ENCODE measurements at regions not wholly inside any gene's neighbourhood (a gene's known extent, or its start where the extent isn't known, plus 50 kb on each side); places are given as distances from the start of the nearest gene placed in this dataset.

DNA sequence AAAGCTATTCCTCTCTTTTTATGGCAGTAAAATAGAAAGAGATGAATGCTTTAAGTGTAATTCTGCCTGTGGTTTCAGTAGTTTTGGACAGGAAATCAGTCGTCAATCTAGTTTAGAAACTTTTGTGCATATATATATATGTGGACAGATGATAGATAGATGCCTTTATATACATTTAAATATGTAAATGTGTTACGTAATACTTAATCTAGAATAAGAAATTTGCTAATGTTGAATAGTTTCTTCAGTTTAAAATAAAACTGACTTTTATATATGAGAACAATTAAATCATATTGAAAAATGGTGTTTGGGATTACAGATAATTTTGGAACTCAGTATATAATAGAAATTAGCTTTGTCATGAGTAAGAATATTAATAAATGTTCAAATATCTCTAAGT, 1165.7 kb upstream of the NCAM2 start:
- DNase-seq (ENCODE audit: low read depth in 2 of 2), result no peak

DNA sequence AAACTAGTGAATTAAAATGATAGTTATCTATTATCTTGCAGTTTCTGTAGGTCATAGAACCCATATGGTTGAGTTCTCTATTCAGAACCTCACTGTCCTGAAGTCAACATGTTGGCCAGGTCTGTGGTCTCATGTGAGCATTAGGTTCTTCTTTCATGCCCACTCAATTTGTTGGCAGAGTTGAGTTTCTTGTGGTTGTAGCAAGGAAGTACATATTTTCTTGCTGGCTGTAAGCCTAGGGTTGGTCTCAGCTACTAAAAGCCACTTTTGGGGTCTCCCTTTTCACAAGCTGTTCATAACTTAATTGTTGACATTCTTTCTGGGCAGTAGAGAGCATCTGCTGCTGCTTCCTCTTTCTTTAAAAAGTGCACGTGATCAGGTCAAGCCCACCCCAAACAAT, 1165.1 kb upstream of the NCAM2 start:
- no peak for DNase-seq (ENCODE audit: low read depth in 2 of 2)

- DNase-seq (ENCODE audit: low read depth in 2 of 2), result no peak
Measured at GRCh38 chr21:19842601-19843000, 1155.6 kb upstream of the NCAM2 start.

DNA sequence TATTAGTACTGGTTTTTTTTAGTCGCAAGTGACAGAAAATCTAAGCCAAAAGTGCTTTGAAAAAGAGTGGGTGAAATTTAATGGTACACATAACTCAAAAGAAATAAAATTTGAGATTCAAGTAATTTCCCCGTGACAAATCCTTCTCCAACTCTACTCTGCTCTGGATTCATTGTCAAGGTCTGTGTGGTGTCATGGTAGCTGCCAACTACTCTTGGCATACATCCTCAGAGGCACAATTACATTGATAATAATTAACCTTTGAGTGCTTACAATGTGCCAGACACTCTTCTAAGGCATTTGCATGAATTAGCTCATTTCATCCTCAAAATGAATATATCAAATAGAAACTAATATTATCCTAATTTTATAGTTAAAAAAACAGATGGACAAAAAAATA, 1153.9 kb upstream of the NCAM2 start:
- no peak for DNase-seq (ENCODE audit: low read depth in 2 of 2)

GRCh38 chr21:19850157-19850556, 1148.1 kb upstream of the NCAM2 start:
- no peak for DNase-seq (ENCODE audit: low read depth in 2 of 2)

- DNase-seq (ENCODE audit: low read depth in 2 of 2), result no peak
Measured at GRCh38 chr21:19853061-19853460, 1145.1 kb upstream of the NCAM2 start.

GRCh38 chr21:19853709-19854575, 1144.3 kb upstream of the NCAM2 start:
- no peak for DNase-seq (ENCODE audit: low read depth in 2 of 2)

GRCh38 chr21:19855522-19855921, 1142.7 kb upstream of the NCAM2 start:
- DNase-seq (ENCODE audit: low read depth in 2 of 2), result no peak

DNA sequence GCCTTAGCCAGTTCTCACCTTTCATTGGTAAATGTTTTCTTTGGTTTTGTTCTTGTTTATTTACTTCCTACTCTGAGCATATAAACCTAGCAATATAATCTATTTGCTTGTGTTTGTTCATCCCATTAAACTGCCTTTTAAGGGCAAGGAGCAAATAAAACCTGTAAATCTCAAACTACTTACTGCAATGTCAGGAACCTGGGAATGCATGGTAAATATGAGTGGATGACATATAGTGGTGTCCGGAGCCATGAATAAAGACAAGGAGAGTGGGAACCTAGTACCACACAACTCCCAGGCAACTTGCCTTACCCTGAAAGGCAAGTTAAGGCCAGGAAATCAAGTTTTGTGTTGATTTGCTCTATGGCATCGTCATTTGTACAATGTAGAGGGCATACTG, 1133.7 kb upstream of the NCAM2 start:
- no peak for DNase-seq (ENCODE audit: low read depth in 2 of 2)

DNA sequence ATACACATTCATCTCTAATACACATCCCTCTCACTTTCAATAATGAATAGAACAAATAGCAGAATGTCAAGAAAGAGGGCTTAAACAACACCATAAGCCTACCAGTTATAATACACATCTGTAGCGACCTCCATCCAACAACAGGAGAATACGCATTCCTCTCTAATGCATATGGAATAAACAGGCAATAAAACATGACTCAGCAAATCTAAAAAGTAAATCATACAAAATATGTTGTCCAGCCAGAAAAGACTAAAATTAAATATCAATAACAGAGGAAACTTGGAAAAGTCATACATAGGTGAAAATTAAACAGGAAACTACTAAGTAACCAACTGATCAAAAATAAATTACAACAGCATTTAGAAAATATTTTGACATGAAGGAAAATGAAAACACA, 1127.5 kb upstream of the NCAM2 start:
- no peak for DNase-seq (ENCODE audit: low read depth in 2 of 2)

DNA sequence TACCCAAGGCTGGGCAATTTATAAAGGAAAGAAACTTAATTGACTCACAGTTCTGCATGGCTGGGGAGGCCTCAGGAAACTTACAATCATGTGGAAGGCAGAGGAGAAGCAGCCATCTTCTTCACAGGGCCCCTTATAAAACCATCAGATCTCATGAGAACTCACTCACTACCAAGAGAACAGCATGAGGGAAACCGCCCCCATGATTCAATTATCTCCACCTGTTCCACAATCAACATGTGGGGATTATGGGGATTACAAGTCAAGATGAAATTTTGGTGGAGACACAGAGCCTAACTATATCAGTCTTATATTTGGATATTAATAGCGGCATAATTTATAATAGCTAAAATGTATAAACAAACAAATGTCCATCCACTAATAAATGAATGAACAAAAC, 1123.7 kb upstream of the NCAM2 start:
- no peak for DNase-seq (ENCODE audit: low read depth in 2 of 2)

GRCh38 chr21:19878133-19878532, 1120.1 kb upstream of the NCAM2 start:
- no peak for DNase-seq (ENCODE audit: low read depth in 2 of 2)

- no peak for DNase-seq (ENCODE audit: low read depth in 2 of 2)
Measured at GRCh38 chr21:19899645-19900044, 1098.6 kb upstream of the NCAM2 start.

- DNase-seq (ENCODE audit: low read depth in 2 of 2), result no peak
Measured at GRCh38 chr21:19900149-19900548, 1098.1 kb upstream of the NCAM2 start.

- DNase-seq (ENCODE audit: low read depth in 2 of 2), result no peak
Measured at GRCh38 chr21:19908390-19908789, 1089.8 kb upstream of the NCAM2 start.

DNA sequence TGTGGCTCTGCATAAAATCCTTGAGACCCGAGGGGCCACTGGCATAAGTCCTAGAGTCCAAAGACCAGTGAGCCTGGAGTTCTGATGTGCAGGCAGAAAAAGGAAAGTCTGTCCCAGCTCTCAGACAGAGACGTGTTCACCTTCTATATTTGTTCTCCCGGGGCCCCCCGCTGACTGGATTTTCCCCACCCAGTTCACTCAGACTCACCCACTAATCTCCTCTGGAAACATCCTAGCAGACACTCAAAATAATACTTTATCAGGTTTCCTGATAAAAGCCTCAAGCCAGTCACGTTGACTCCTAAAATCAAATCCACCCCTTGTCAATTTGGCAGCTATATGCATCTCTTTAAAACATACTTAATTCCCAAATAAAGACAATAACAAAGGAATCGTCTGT, 1084.2 kb upstream of the NCAM2 start:
- no peak for DNase-seq (ENCODE audit: low read depth in 2 of 2)

DNA sequence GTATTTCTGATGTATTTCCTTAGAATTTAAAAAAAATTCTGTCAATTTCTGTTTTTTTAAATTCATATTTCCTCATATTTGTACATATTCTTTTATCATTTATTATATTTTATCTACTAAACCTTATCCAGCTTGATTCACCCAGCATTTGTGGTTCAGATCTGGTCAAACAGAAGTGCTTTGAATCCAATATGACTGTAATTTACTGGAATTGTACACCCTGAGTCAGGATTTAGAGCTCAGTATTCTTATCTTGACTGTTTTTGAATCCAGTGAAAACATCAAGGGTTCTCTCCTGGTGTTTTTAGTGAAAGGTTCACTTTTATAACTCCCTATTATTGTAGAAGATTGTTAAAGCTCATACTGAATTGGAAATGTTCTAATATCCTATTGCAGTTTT, 1077.0 kb upstream of the NCAM2 start:
- DNase-seq (ENCODE audit: low read depth in 2 of 2), result no peak

DNA sequence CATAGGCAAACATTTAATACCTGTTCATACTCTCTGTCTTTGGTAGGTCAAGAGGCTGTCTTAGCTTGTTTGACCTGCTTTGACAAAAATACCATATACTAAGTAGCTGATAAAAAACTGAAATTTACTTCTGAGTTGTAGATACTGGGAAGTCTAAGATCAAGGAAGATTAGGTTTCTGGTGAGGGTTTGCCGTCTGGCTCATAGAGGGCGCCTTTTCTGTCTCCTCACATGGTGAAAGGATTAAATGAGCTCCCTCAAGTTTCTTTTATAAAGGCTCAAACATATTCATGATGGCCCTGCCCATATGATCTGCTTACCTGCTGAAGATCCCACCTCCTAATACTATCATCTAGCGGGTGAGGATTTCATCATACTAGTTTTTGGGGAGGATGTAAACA, 1076.1 kb upstream of the NCAM2 start:
- no peak for DNase-seq (ENCODE audit: low read depth in 2 of 2)

GRCh38 chr21:19935467-19935866, 1062.7 kb upstream of the NCAM2 start:
- no peak for DNase-seq (ENCODE audit: low read depth in 2 of 2)

- no peak for DNase-seq (ENCODE audit: low read depth in 2 of 2)
Measured at GRCh38 chr21:19937619-19938018, 1060.6 kb upstream of the NCAM2 start.

GRCh38 chr21:19941626-19942025, 1056.6 kb upstream of the NCAM2 start:
- no peak for DNase-seq (ENCODE audit: low read depth in 2 of 2)

- DNase-seq (ENCODE audit: low read depth in 2 of 2), result no peak
Measured at GRCh38 chr21:19950347-19950746, 1047.9 kb upstream of the NCAM2 start.

GRCh38 chr21:19969156-19969555, 1029.1 kb upstream of the NCAM2 start:
- DNase-seq (ENCODE audit: low read depth in 2 of 2), result no peak

GRCh38 chr21:19981938-19982337, 1016.3 kb upstream of the NCAM2 start:
- DNase-seq (ENCODE audit: low read depth in 2 of 2), result no peak
